Mesenchymal stem cell (in vitro differentiated cells and primary cell): ENCODE measurements at regions not wholly inside any gene's neighbourhood (a gene's known extent, or its start where the extent isn't known, plus 50 kb on each side); places are given as distances from the start of the nearest gene placed in this dataset.

Experiments
- DNase-seq: peaks from one replicate; pipeline ENCODE4 v3.0.0-alpha.2; 2013
- H2AFZ ChIP-seq: one replicate; pipeline ENCODE4 v1.6.1; 2013; ENCODE audit warnings: low read depth, mild to moderate bottlenecking, control low read depth, inconsistent platforms, low read length, moderate library complexity
- H2AK5ac ChIP-seq: 2 replicates; pipeline ENCODE4 v1.6.1; 2013; ENCODE audit warnings: low read length, moderate library complexity, mild to moderate bottlenecking, inconsistent platforms; ENCODE audit not compliant: severe bottlenecking
- H2BK120ac ChIP-seq: one replicate; pipeline ENCODE4 v1.6.1; 2013; ENCODE audit warnings: low read depth, mild to moderate bottlenecking, inconsistent platforms, low read length, moderate library complexity
- H2BK12ac ChIP-seq, 2 experiments: one replicate each; pipeline ENCODE4 v1.6.1; 2013; ENCODE audit warnings: inconsistent platforms in 2 of 2, low read length in 2 of 2, mild to moderate bottlenecking in 2 of 2, moderate library complexity in 2 of 2, control low read depth in 1 of 2
- H2BK15ac ChIP-seq: one replicate; pipeline ENCODE4 v1.6.1; 2013; ENCODE audit warnings: mild to moderate bottlenecking, low read depth, inconsistent platforms; ENCODE audit not compliant: poor library complexity, severe bottlenecking
- H2BK5ac ChIP-seq: 2 replicates; pipeline ENCODE4 v1.6.1; 2013; ENCODE audit warnings: low read depth, mild to moderate bottlenecking, low read length, control low read depth, inconsistent platforms; ENCODE audit not compliant: poor library complexity, severe bottlenecking
- H3K14ac ChIP-seq, 2 experiments: one replicate each; pipeline ENCODE4 v1.6.1; 2013; ENCODE audit warnings: inconsistent platforms in 2 of 2, low read length in 2 of 2, control low read depth in 1 of 2, mild to moderate bottlenecking in 1 of 2, moderate library complexity in 1 of 2
- H3K18ac ChIP-seq, 2 experiments: one replicate each; pipeline ENCODE4 v1.6.1; 2013; ENCODE audit warnings: inconsistent platforms in 2 of 2, low read length in 2 of 2, control low read depth in 1 of 2, low read depth in 1 of 2, mild to moderate bottlenecking in 1 of 2
- H3K23ac ChIP-seq, 2 experiments: one replicate each; pipeline ENCODE4 v1.6.1; 2013; ENCODE audit warnings: inconsistent platforms in 2 of 2, low read length in 2 of 2, mild to moderate bottlenecking in 2 of 2, moderate library complexity in 2 of 2, control low read depth in 1 of 2
- H3K27ac ChIP-seq: 2 replicates; pipeline ENCODE4 v1.5.1; 2013; ENCODE audit warnings: mild to moderate bottlenecking, moderate library complexity, low read length, control low read depth, inconsistent platforms; ENCODE audit not compliant: poor library complexity, severe bottlenecking
- H3K27me3 ChIP-seq, 2 experiments: 2 replicates each; pipeline versions ENCODE4 v1.6.1 to v1.7.0; 2013; ENCODE audit warnings: low read length in 2 of 2, mild to moderate bottlenecking in 2 of 2, moderate library complexity in 2 of 2, control low read depth in 1 of 2, inconsistent platforms in 1 of 2; ENCODE audit not compliant: control insufficient read depth in 1 of 2, insufficient read depth in 1 of 2
- H3K36me3 ChIP-seq, 2 experiments: 2 replicates each; pipeline versions ENCODE4 v1.6.1 to v1.7.0; 2013; ENCODE audit warnings: low read length in 2 of 2, control low read depth in 1 of 2, inconsistent platforms in 1 of 2, low read depth in 1 of 2, mild to moderate bottlenecking in 1 of 2; ENCODE audit not compliant: insufficient read depth in 2 of 2, control insufficient read depth in 1 of 2
- H3K4ac ChIP-seq, 2 experiments: one replicate each; pipeline ENCODE4 v1.6.1; 2013; ENCODE audit warnings: inconsistent platforms in 2 of 2, low read length in 2 of 2, mild to moderate bottlenecking in 2 of 2, moderate library complexity in 2 of 2, control low read depth in 1 of 2, low read depth in 1 of 2
- H3K4me1 ChIP-seq: 2 replicates; pipeline ENCODE4 v1.6.1; 2013; ENCODE audit warnings: low read depth, low read length, control low read depth; ENCODE audit not compliant: control insufficient read depth, insufficient read depth
- H3K4me2 ChIP-seq: 2 replicates; pipeline ENCODE4 v1.6.1; 2013; ENCODE audit warnings: low read length, mild to moderate bottlenecking, inconsistent platforms; ENCODE audit not compliant: poor library complexity, severe bottlenecking
- H3K4me3 ChIP-seq, 2 experiments: 2 replicates each; pipeline versions ENCODE4 v1.5.1 to v1.7.0; 2013; ENCODE audit warnings: low read length in 2 of 2, mild to moderate bottlenecking in 2 of 2, control low read depth in 1 of 2, low read depth in 1 of 2; ENCODE audit not compliant: insufficient read depth in 1 of 2
- H3K79me1 ChIP-seq: replicated peaks from 2 replicates; pipeline ENCODE4 v1.6.1; 2013; ENCODE audit warnings: mild to moderate bottlenecking, control low read depth, low read length, inconsistent platforms; ENCODE audit not compliant: poor library complexity, severe bottlenecking
- H3K9ac ChIP-seq: 2 replicates; pipeline ENCODE4 v1.7.0; 2013; ENCODE audit warnings: mild to moderate bottlenecking, low read length, moderate library complexity
- H3K9me3 ChIP-seq: 2 replicates; pipeline ENCODE4 v1.7.0; 2013; ENCODE audit warnings: mild to moderate bottlenecking, low read length; ENCODE audit not compliant: control insufficient read depth
- H4K8ac ChIP-seq: one replicate; pipeline ENCODE4 v1.6.1; 2013; ENCODE audit warnings: inconsistent platforms, mild to moderate bottlenecking, low read length, moderate library complexity
- H4K91ac ChIP-seq: one replicate; pipeline ENCODE4 v1.6.1; 2013; ENCODE audit warnings: mild to moderate bottlenecking, low read length, inconsistent platforms
- WGBS: methylation state at CpG from one replicate; pipeline ENCODE4 v1.1.7; 2013; ENCODE audit warnings: mixed read lengths; 5-methylcytosine and 5-hydroxymethylcytosine counted together

DNA sequence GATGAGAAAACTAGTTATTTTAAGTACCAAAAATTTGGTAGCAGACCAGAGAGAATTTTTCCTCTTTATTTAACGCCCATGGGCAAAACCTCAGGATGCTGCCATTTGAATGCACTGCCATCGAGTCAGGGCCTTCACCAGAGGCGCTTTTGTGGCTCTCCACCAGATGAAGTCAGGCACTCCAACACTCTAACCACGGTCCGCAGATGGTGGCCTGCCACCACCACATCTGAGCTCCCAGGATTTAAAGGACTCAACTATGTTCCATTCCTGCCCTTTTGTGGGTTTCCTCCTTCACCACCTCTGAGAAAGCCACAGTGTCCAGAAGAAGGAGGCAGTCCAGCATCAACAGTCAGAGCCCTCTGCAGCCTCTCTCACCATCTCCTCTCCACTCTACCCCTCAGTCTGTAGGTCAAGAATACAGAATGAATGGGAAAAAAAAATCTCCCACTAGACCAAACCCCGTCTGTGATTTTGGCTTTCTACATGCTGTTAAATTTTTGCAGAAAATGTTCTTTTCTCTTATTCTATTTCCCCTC lies 647.4 kb downstream of the USP25 start:
- Histone ChIP-seq H3K4me3 (no peak overlapping the region), H2BK5ac (no peak overlapping the region), H3K36me3 (no peaks in the 10 kb centered on the region), H2BK120ac (no peak overlapping the region), H3K4me2 (no peak overlapping the region), H2AFZ (no peak overlapping the region), H3K27ac (no peak overlapping the region), H4K91ac (no peak overlapping the region), H2AK5ac (no peak overlapping the region), H3K23ac (no peak overlapping the region), H3K27me3 (no peaks in the 10 kb centered on the region), H3K9ac (no peak overlapping the region), H2BK15ac (no peak overlapping the region), H3K4ac (no peak overlapping the region), H2BK12ac (no peak overlapping the region), H3K18ac (no peak overlapping the region), H3K9me3 (no peaks in the 10 kb centered on the region), H4K8ac (no peak overlapping the region), H3K14ac (no peak overlapping the region), H3K4me1 (peaks cover 3% of the 10 kb centered on the region), H3K79me1 (peaks cover 13% of the 10 kb centered on the region)
- WGBS = 93% methylated on average over 5 of the region's 6 CpGs
- DNase-seq = no peak

DNA sequence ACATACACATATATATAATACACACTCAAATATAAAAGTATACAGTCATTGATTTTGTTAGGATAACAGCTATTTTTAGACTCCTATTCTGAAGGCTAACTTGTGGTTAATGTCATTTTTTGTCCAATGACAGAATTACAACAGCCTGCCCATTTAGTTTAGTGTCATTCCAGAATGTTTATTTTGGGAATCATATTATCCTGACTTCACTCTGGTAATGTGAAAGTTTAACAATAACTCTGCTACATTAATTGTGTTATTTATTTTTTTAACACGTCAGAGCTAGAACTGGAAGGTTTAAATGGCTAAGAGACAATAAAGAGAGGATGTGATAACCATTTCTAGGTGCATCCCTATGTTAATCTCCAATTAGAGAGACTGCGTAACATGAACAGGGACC lies 648.1 kb downstream of the USP25 start:
- Histone ChIP-seq H3K4me3 (no peak overlapping the region), H3K23ac (no peak overlapping the region), H3K27me3 (no peaks in the 10 kb centered on the region), H3K4ac (no peak overlapping the region), H4K91ac (no peak overlapping the region), H3K18ac (no peak overlapping the region), H3K9ac (no peak overlapping the region), H3K36me3 (no peaks in the 10 kb centered on the region), H2AFZ (no peak overlapping the region), H3K14ac (no peak overlapping the region), H3K27ac (no peak overlapping the region), H2BK15ac (no peak overlapping the region), H3K79me1 (peaks cover 12% of the 10 kb centered on the region), H2BK5ac (no peak overlapping the region), H3K4me1 (peaks cover 3% of the 10 kb centered on the region), H4K8ac (no peak overlapping the region), H3K4me2 (no peak overlapping the region), H2BK120ac (no peak overlapping the region), H2BK12ac (no peak overlapping the region), H2AK5ac (no peak overlapping the region), H3K9me3 (no peaks in the 10 kb centered on the region)
- peak; percentile 13 for DNase-seq
- no CpG with 5 or more reads among the region's 2 CpGs for WGBS

- no peak overlapping the region for H3K4ac ChIP-seq
- 60% methylated on average over 1 of the region's 3 CpGs for WGBS
- H2BK5ac ChIP-seq = no peak overlapping the region
- no peak overlapping the region for H3K4me3 ChIP-seq
- no peak overlapping the region for H3K18ac ChIP-seq
- no peak overlapping the region for H4K91ac ChIP-seq
- H3K9me3 ChIP-seq = no peaks in the 10 kb centered on the region
- H2AFZ ChIP-seq = no peak overlapping the region
- H3K27me3 ChIP-seq = no peaks in the 10 kb centered on the region
- H3K4me2 ChIP-seq = no peak overlapping the region
- no peak overlapping the region for H3K27ac ChIP-seq
- H3K79me1 ChIP-seq = peaks cover 10% of the 10 kb centered on the region
- no peak overlapping the region for H3K9ac ChIP-seq
- no peak overlapping the region for H2BK15ac ChIP-seq
- no peak overlapping the region for H2AK5ac ChIP-seq
- H3K14ac ChIP-seq = no peak overlapping the region
- no peak for DNase-seq
- no peak overlapping the region for H3K23ac ChIP-seq
- H2BK12ac ChIP-seq = no peak overlapping the region
- peaks cover 3% of the 10 kb centered on the region for H3K4me1 ChIP-seq
- no peak overlapping the region for H4K8ac ChIP-seq
- H3K36me3 ChIP-seq = no peaks in the 10 kb centered on the region
- no peak overlapping the region for H2BK120ac ChIP-seq
Observed at GRCh38 chr21:16378525-16378924, 648.7 kb downstream of the USP25 start.

DNA sequence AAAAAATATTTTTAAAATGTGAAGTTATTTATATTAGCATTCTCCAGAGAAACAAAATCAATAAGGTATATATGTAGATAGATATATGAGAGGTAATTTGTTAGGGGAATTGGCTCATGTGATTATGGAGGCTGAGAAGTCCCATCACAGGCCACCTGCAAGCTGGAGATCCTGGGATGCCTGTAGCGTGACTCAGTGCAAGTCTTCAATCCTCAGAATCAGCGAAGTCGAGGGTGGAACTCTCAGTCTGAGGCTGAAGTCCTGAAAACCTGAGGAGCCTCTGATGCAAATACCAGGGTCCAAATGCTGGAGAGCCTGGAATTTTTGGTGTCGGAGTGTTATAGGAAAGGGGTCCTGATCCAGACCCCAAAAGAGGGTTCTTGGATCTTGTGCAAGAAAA lies 658.5 kb downstream of the USP25 start:
- Histone ChIP-seq H3K4me3 (no peak overlapping the region), H3K9me3 (no peaks in the 10 kb centered on the region), H3K27me3 (no peaks in the 10 kb centered on the region), H2AK5ac (no peak overlapping the region), H3K4me2 (no peak overlapping the region), H2BK120ac (no peak overlapping the region), H3K4me1 (no peaks in the 10 kb centered on the region), H2BK5ac (no peak overlapping the region), H3K9ac (no peak overlapping the region), H2BK15ac (no peak overlapping the region), H4K8ac (no peak overlapping the region), H3K4ac (no peak overlapping the region), H2BK12ac (no peak overlapping the region), H3K27ac (no peak overlapping the region), H3K79me1 (peaks cover 15% of the 10 kb centered on the region), H4K91ac (no peak overlapping the region), H3K36me3 (no peaks in the 10 kb centered on the region), H3K18ac (no peak overlapping the region), H2AFZ (no peak overlapping the region), H3K23ac (no peak overlapping the region), H3K14ac (no peak overlapping the region)
- 87% methylated on average over 4 of the region's 4 CpGs for WGBS
- DNase-seq = no peak
